SK-N-SH treated with all-trans-retinoic acid at 6 μM for 48 hours (cell line): ENCODE measurements at regions not wholly inside any gene's neighbourhood (a gene's known extent, or its start where the extent isn't known, plus 50 kb on each side); places are given as distances from the start of the nearest gene placed in this dataset.

Source experiments
- ATAC-seq: fragments of 200-7000 bp; cut with Tn5 transposase; 3 replicates; pipeline ENCODE4 v1.9.1; 2020; ENCODE audit warnings: mild to moderate bottlenecking, moderate library complexity
- ARNTL ChIP-seq: fragments of 450-650 bp; formaldehyde crosslinking; IDR thresholded peaks from 2 replicates; pipeline ENCODE4 v1.5.0; 2020; ENCODE audit warnings: low read depth, mild to moderate bottlenecking, moderate library complexity, borderline replicate concordance
- CSDC2 ChIP-seq: fragments of 250-450 bp; sonication (Bioruptor Pico); IDR thresholded peaks from 2 replicates; pipeline ENCODE4 v1.5.0; 2020; ENCODE audit warnings: mild to moderate bottlenecking, moderate library complexity
- ESRRG ChIP-seq: fragments of 250-450 bp; sonication (Bioruptor Pico); IDR thresholded peaks from 2 replicates; pipeline ENCODE4 v1.6.1; 2021; ENCODE audit warnings: mild to moderate bottlenecking
- GLIS3 ChIP-seq: fragments of 250-450 bp; sonication (Bioruptor Pico); IDR thresholded peaks from 2 replicates; pipeline ENCODE4 v1.5.0; 2020; ENCODE audit warnings: mild to moderate bottlenecking, moderate library complexity
- ISL1 ChIP-seq: fragments of 250-450 bp; sonication (Bioruptor Pico); IDR thresholded peaks from 2 replicates; pipeline ENCODE4 v2.1.2; 2022; ENCODE audit warnings: mild to moderate bottlenecking, moderate library complexity
- OSR1 ChIP-seq: fragments of 250-450 bp; sonication (Bioruptor Pico); IDR thresholded peaks from 2 replicates; pipeline ENCODE4 v1.8.0; 2022; ENCODE audit warnings: moderate library complexity, mild to moderate bottlenecking, inconsistent platforms
- RARB ChIP-seq: fragments of 250-450 bp; sonication (Bioruptor Pico); IDR thresholded peaks from 2 replicates; pipeline ENCODE4 v1.8.0; 2021; ENCODE audit warnings: mild to moderate bottlenecking, moderate library complexity
- SNAI2 ChIP-seq: fragments of 250-450 bp; sonication (Bioruptor Pico); IDR thresholded peaks from 2 replicates; pipeline ENCODE4 v1.5.0; 2020; ENCODE audit warnings: mild to moderate bottlenecking, moderate library complexity
- TCF4 ChIP-seq: fragments of 250-450 bp; sonication (Bioruptor Pico); IDR thresholded peaks from 2 replicates; pipeline ENCODE4 v1.8.0; 2021; ENCODE audit warnings: mild to moderate bottlenecking, moderate library complexity, borderline replicate concordance
- TOX ChIP-seq: fragments of 250-450 bp; sonication (Bioruptor Pico); IDR thresholded peaks from 2 replicates; pipeline ENCODE4 v1.8.0; 2021; ENCODE audit warnings: mild to moderate bottlenecking, moderate library complexity, borderline replicate concordance
- ZC3H10 ChIP-seq: fragments of 250-450 bp; sonication (Bioruptor Pico); IDR thresholded peaks from 2 replicates; pipeline ENCODE4 v1.5.1; 2021; ENCODE audit warnings: mild to moderate bottlenecking, moderate library complexity
- ZFP3 ChIP-seq: fragments of 250-450 bp; sonication (Bioruptor Pico); IDR thresholded peaks from 2 replicates; pipeline ENCODE4 v1.5.0; 2020; ENCODE audit warnings: mild to moderate bottlenecking, moderate library complexity
- ZFP30 ChIP-seq: fragments of 450-650 bp; formaldehyde crosslinking; IDR thresholded peaks from 2 replicates; pipeline ENCODE4 v1.5.0; 2022; ENCODE audit warnings: mild to moderate bottlenecking, moderate library complexity
- ZNF565 ChIP-seq: fragments of 450-650 bp; formaldehyde crosslinking; conservative IDR thresholded peaks from 2 replicates; pipeline ENCODE4 v1.5.0; 2020; ENCODE audit warnings: low read depth, mild to moderate bottlenecking, moderate library complexity
- ZNF70 ChIP-seq: fragments of 450-650 bp; formaldehyde crosslinking; IDR thresholded peaks from 2 replicates; pipeline ENCODE4 v1.5.0; 2020; ENCODE audit warnings: mild to moderate bottlenecking, moderate library complexity
- ZNF8 ChIP-seq: fragments of 450-650 bp; formaldehyde crosslinking; IDR thresholded peaks from 2 replicates; pipeline ENCODE4 v1.5.0; 2020; ENCODE audit warnings: mild to moderate bottlenecking, moderate library complexity
- TF ChIP-seq, protein P1 (sequence below): fragments of 250-450 bp; sonication (Bioruptor Pico); IDR thresholded peaks from 2 replicates; pipeline ENCODE4 v1.5.1; 2020; ENCODE audit warnings: low read depth, mild to moderate bottlenecking, moderate library complexity
- TF ChIP-seq, protein P2 (sequence below): fragments of 250-450 bp; sonication (Bioruptor Pico); IDR thresholded peaks from 2 replicates; pipeline ENCODE4 v1.8.0; 2020; ENCODE audit warnings: mild to moderate bottlenecking, moderate library complexity, borderline replicate concordance
- TF ChIP-seq, protein P3 (sequence below): fragments of 250-450 bp; sonication (Bioruptor Pico); IDR thresholded peaks from 2 replicates; pipeline ENCODE4 v1.8.0; 2021; ENCODE audit warnings: low read depth, mild to moderate bottlenecking, moderate library complexity, borderline replicate concordance
- TF ChIP-seq, protein P4 (sequence below): fragments of 250-450 bp; sonication (Bioruptor Pico); IDR thresholded peaks from 2 replicates; pipeline ENCODE4 v1.5.0; 2020; ENCODE audit warnings: mild to moderate bottlenecking, moderate library complexity
- TF ChIP-seq, protein P5 (sequence below): fragments of 250-450 bp; sonication (Bioruptor Pico); IDR thresholded peaks from 2 replicates; pipeline ENCODE4 v1.5.1; 2021; ENCODE audit warnings: mild to moderate bottlenecking, moderate library complexity

DNA sequence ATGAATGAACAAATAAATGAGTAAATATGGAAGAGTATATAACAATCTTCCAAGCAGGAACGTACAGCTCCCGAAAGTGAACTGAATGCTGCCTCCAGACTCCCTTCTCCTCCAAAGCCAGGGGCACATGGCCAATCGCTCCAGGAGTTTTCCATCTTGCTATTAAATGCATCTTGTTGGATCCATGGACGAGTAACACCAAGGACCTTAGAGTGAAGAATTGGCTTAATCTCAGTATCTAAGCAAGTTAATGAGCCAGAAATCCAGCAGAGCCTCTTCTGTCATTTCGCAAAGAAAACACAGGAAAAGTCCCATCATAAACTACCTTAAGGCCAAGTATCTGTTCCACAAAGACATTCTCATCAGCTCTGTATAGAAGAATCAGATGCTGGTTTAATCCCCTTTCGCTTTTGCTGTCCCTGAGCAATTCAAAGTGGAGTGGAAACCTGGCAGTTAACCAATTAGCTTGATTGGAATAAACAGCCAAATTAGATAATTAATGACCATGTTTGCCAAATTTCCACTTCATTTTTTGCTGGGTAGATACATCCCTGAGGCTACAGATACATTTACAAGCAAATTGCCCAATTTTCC, 116.0 kb downstream of the MIS18A start:
- ATAC-seq, result no peak
- TF ChIP-seq TOX, result no peak
- TF ChIP-seq ESRRG (CRISPR knock-in tag), result no peak
- no peak for TF ChIP-seq ZNF70
- TF ChIP-seq TCF4 (CRISPR knock-in tag), result no peak

DNA sequence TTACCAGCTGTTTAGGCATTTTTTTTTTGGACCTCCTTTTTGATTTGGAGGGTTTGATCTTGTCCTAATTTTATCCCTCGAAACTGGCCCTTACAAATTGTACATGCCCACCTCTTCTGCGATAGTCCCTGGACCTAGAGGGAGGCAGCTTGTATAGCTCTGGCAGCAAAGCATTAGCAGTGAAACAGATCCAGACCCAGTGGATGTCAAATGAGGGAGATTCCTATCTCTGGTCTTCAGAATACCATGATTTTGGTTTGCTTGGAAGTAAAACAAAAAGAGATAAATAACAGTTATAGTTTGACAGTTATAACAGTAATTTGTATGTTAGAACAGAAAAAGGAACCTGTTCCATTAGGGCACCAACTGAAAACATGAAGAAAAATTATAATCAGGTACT, 123.6 kb downstream of the MIS18A start:
- ATAC-seq, result no peak
- no peak for TF ChIP-seq RARB (CRISPR knock-in tag)
- no peak for TF ChIP-seq ZFP3
- TF ChIP-seq SNAI2 (CRISPR knock-in tag), result no peak
- no peak for TF ChIP-seq CSDC2
- no peak for TF ChIP-seq ARNTL
- no peak for TF ChIP-seq OSR1
- no peak for TF ChIP-seq TOX
- no peak for TF ChIP-seq ESRRG (CRISPR knock-in tag)
- TF ChIP-seq, protein P1, sequence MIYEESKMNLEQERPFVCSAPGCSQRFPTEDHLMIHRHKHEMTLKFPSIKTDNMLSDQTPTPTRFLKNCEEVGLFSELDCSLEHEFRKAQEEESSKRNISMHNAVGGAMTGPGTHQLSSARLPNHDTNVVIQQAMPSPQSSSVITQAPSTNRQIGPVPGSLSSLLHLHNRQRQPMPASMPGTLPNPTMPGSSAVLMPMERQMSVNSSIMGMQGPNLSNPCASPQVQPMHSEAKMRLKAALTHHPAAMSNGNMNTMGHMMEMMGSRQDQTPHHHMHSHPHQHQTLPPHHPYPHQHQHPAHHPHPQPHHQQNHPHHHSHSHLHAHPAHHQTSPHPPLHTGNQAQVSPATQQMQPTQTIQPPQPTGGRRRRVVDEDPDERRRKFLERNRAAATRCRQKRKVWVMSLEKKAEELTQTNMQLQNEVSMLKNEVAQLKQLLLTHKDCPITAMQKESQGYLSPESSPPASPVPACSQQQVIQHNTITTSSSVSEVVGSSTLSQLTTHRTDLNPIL (CRISPR knock-in tag), result no peak
- TF ChIP-seq GLIS3 (CRISPR knock-in tag), result no peak
- TF ChIP-seq ZC3H10 (CRISPR knock-in tag), result no peak
- no peak for TF ChIP-seq ZFP30 (CRISPR knock-in tag)
- TF ChIP-seq ZNF8 (CRISPR knock-in tag), result no peak
- no peak for TF ChIP-seq ZNF70
- TF ChIP-seq, protein P2, sequence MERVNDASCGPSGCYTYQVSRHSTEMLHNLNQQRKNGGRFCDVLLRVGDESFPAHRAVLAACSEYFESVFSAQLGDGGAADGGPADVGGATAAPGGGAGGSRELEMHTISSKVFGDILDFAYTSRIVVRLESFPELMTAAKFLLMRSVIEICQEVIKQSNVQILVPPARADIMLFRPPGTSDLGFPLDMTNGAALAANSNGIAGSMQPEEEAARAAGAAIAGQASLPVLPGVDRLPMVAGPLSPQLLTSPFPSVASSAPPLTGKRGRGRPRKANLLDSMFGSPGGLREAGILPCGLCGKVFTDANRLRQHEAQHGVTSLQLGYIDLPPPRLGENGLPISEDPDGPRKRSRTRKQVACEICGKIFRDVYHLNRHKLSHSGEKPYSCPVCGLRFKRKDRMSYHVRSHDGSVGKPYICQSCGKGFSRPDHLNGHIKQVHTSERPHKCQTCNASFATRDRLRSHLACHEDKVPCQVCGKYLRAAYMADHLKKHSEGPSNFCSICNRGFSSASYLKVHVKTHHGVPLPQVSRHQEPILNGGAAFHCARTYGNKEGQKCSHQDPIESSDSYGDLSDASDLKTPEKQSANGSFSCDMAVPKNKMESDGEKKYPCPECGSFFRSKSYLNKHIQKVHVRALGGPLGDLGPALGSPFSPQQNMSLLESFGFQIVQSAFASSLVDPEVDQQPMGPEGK, result no peak
- TF ChIP-seq TCF4 (CRISPR knock-in tag), result no peak
- no peak for TF ChIP-seq ISL1 (CRISPR knock-in tag)
- TF ChIP-seq, protein P3, sequence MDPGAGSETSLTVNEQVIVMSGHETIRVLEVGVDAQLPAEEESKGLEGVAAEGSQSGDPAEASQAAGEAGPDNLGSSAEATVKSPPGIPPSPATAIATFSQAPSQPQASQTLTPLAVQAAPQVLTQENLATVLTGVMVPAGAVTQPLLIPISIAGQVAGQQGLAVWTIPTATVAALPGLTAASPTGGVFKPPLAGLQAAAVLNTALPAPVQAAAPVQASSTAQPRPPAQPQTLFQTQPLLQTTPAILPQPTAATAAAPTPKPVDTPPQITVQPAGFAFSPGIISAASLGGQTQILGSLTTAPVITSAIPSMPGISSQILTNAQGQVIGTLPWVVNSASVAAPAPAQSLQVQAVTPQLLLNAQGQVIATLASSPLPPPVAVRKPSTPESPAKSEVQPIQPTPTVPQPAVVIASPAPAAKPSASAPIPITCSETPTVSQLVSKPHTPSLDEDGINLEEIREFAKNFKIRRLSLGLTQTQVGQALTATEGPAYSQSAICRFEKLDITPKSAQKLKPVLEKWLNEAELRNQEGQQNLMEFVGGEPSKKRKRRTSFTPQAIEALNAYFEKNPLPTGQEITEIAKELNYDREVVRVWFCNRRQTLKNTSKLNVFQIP (CRISPR knock-in tag), result no peak
- TF ChIP-seq ZNF565 (CRISPR knock-in tag), result no peak

DNA sequence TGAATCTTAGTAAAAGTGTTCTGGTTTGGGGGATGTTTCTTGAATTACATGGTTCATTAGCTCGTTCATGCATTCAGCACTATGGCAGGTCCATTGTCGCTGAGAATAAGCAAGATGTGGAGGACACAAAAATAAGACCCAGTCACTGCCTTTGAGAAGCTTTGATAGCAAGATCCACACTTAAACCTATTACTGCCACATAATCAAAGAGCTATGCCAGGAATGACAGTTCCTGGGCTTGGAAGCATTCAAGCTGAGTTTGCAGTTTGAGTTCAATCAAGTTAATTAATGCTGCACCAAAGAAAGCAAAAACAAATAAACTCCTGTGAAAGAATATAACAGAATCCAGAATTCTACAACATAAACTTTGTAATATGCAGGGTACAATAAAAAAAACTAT, 131.8 kb downstream of the MIS18A start:
- no peak for TF ChIP-seq ZNF8 (CRISPR knock-in tag)
- TF ChIP-seq, protein P1 (CRISPR knock-in tag), result no peak
- TF ChIP-seq ZFP30 (CRISPR knock-in tag), result no peak
- TF ChIP-seq, protein P4, sequence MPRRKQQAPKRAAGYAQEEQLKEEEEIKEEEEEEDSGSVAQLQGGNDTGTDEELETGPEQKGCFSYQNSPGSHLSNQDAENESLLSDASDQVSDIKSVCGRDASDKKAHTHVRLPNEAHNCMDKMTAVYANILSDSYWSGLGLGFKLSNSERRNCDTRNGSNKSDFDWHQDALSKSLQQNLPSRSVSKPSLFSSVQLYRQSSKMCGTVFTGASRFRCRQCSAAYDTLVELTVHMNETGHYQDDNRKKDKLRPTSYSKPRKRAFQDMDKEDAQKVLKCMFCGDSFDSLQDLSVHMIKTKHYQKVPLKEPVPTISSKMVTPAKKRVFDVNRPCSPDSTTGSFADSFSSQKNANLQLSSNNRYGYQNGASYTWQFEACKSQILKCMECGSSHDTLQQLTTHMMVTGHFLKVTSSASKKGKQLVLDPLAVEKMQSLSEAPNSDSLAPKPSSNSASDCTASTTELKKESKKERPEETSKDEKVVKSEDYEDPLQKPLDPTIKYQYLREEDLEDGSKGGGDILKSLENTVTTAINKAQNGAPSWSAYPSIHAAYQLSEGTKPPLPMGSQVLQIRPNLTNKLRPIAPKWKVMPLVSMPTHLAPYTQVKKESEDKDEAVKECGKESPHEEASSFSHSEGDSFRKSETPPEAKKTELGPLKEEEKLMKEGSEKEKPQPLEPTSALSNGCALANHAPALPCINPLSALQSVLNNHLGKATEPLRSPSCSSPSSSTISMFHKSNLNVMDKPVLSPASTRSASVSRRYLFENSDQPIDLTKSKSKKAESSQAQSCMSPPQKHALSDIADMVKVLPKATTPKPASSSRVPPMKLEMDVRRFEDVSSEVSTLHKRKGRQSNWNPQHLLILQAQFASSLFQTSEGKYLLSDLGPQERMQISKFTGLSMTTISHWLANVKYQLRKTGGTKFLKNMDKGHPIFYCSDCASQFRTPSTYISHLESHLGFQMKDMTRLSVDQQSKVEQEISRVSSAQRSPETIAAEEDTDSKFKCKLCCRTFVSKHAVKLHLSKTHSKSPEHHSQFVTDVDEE (CRISPR knock-in tag), result no peak
- TF ChIP-seq, protein P5, sequence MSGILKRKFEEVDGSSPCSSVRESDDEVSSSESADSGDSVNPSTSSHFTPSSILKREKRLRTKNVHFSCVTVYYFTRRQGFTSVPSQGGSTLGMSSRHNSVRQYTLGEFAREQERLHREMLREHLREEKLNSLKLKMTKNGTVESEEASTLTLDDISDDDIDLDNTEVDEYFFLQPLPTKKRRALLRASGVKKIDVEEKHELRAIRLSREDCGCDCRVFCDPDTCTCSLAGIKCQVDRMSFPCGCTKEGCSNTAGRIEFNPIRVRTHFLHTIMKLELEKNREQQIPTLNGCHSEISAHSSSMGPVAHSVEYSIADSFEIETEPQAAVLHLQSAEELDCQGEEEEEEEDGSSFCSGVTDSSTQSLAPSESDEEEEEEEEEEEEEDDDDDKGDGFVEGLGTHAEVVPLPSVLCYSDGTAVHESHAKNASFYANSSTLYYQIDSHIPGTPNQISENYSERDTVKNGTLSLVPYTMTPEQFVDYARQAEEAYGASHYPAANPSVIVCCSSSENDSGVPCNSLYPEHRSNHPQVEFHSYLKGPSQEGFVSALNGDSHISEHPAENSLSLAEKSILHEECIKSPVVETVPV (CRISPR knock-in tag), result no peak
- no peak for TF ChIP-seq CSDC2
- no peak for TF ChIP-seq SNAI2 (CRISPR knock-in tag)
- no peak for TF ChIP-seq ESRRG (CRISPR knock-in tag)
- TF ChIP-seq OSR1, result no peak
- no peak for TF ChIP-seq ARNTL
- TF ChIP-seq ZNF70, result no peak
- TF ChIP-seq, protein P3 (CRISPR knock-in tag), result no peak
- no peak for TF ChIP-seq TCF4 (CRISPR knock-in tag)
- TF ChIP-seq ISL1 (CRISPR knock-in tag), result no peak
- TF ChIP-seq TOX, result no peak
- TF ChIP-seq ZFP3, result no peak
- ATAC-seq, result no peak
